ENCODE measurements at regions not wholly inside any gene's neighbourhood (a gene's known extent, or its start where the extent isn't known, plus 50 kb on each side); places are given as distances from the start of the nearest gene placed in this dataset.
"Not testable (repeated sequence)": the region's sequence is repeated elsewhere in the genome, so short reads cannot be mapped to it uniquely, and the experiment has no call there.

- H3K27ac ChIP-seq: peak overlapping the region; percentile 11
- no peaks in the 10 kb centered on the region for H3K36me3 ChIP-seq (ENCODE audit: insufficient read depth in 1 of 2, low read depth in 1 of 2)
- H3K27me3 ChIP-seq (ENCODE audit: insufficient read depth in 3 of 3, low read length in 2 of 3): no peaks in the 10 kb centered on the region
- 35 to 40% (median 35%) methylated on average over 5 of the region's 5 CpGs for WGBS, 3 donors
- ATAC-seq: peak in 2 of 4 donors; percentile 4 to 29
- H3K9me3 ChIP-seq: no peaks in the 10 kb centered on the region
- peaks cover 9% of the 10 kb centered on the region for H3K4me1 ChIP-seq
- H3K4me3 ChIP-seq: peak overlapping the region; percentile 47
- DNase-seq: no peak
- no peak for TF ChIP-seq CTCF (IDR thresholded peaks at IDR 0.05)
- intact Hi-C loops (cut with DNase I): loop anchor here (2.0 kb wide), 1 partner anchor 126 kb away; no protein-coding TSS in a partner anchor
Measured at GRCh38 chr5:99033014-99033900, 104.5 kb upstream of the CHD1 start.

DNA sequence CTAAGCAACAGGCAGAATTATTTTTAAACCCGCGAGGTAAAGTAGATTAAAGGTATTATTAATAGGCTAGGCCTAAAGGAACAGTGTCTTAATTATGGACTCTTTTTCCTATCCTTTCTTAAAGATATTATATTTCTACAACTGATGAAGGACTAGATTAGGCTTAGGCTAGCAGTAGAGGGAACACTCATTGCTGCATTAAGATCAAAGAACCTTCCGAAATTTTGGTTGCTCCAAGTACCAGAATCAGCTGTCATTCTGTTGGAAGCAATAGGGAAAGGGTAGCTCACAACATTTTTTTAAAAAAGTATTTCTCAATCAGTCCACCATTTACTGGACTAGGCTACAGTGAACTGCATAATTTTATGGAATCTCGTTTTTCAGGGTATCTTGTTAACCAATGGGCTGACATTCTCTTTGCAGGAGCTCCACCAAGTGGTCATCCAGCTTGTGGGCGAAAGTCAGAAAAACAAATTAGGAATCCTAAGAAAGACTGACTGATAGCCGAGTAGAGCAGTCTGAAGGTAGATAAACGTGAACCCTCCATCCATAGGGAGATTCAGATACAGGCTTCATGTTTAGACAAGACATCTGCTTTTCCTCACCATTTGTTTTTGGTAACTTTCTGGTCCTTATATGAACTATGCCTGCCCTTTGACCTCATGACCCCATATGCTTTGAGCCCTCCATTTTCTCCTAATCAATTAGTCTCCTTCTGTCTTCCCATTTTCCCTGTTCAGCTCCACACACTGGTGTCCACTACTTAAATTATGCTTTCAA is 103.6 kb upstream of the CHD1 start:
- intact Hi-C loops (cut with DNase I): loop anchor here (2.0 kb wide), 1 partner anchor 126 kb away; no protein-coding TSS in a partner anchor
- no peak overlapping the region for H3K27ac ChIP-seq
- peak; percentile 80 for TF ChIP-seq CTCF (IDR thresholded peaks at IDR 0.05)
- H3K27me3 ChIP-seq (ENCODE audit: insufficient read depth in 3 of 3, low read length in 2 of 3): no peaks in the 10 kb centered on the region
- DNase-seq (peak in 1 of 2 donors; percentile 23), ATAC-seq (peak; percentile 57 to 87 (median 74))
- H3K36me3 ChIP-seq (ENCODE audit: insufficient read depth in 1 of 2, low read depth in 1 of 2): no peaks in the 10 kb centered on the region
- 34 to 38% (median 38%) methylated on average over 7 of the region's 7 CpGs for WGBS, 3 donors
- H3K9me3 ChIP-seq: no peaks in the 10 kb centered on the region
- H3K4me3 ChIP-seq: peak overlapping the region; percentile 47
- peaks cover 9% of the 10 kb centered on the region for H3K4me1 ChIP-seq

GRCh38 chr5:99030906-99031440 is 102.2 kb upstream of the CHD1 start:
- no peak overlapping the region for H3K4me3 ChIP-seq
- intact Hi-C loops (cut with DNase I): no loop called here
- no peak for DNase-seq
- H3K36me3 ChIP-seq (ENCODE audit: insufficient read depth in 1 of 2, low read depth in 1 of 2): no peaks in the 10 kb centered on the region
- ATAC-seq: no peak
- H3K9me3 ChIP-seq: no peaks in the 10 kb centered on the region
- H3K27ac ChIP-seq: no peak overlapping the region
- H3K4me1 ChIP-seq: peaks cover 9% of the 10 kb centered on the region
- H3K27me3 ChIP-seq (ENCODE audit: insufficient read depth in 3 of 3, low read length in 2 of 3): no peaks in the 10 kb centered on the region
- TF ChIP-seq CTCF (IDR thresholded peaks at IDR 0.05): no peak

DNA sequence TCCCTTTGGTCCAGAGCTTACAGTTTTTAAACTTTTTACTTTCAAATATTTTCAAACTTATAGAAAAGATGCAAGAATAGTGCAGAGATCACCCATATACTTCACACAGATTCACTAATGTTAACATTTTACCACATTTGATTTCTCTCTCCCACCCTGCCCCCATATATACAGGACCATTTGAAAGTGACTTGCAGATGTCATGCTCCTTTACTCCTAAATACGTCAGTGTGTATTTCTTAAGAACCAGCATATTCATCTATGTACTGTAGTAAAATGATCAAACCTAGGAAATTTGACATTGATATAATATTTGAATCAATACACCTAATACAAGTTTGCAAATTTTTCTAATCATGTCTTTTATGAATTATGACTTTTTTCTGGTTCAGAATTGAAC is 100.4 kb upstream of the CHD1 start:
- H3K27ac ChIP-seq: no peak overlapping the region
- WGBS, 3 donors: 94 to 100% (median 95%) methylated on average over 1 of the region's 1 CpG
- intact Hi-C loops (cut with DNase I): no loop called here
- no peaks in the 10 kb centered on the region for H3K27me3 ChIP-seq (ENCODE audit: insufficient read depth in 3 of 3, low read length in 2 of 3)
- H3K36me3 ChIP-seq (ENCODE audit: insufficient read depth in 1 of 2, low read depth in 1 of 2): no peaks in the 10 kb centered on the region
- H3K4me3 ChIP-seq: no peak overlapping the region
- H3K4me1 ChIP-seq: peaks cover 9% of the 10 kb centered on the region
- TF ChIP-seq CTCF (IDR thresholded peaks at IDR 0.05): no peak
- ATAC-seq: no peak
- no peak for DNase-seq
- H3K9me3 ChIP-seq: no peaks in the 10 kb centered on the region

DNA sequence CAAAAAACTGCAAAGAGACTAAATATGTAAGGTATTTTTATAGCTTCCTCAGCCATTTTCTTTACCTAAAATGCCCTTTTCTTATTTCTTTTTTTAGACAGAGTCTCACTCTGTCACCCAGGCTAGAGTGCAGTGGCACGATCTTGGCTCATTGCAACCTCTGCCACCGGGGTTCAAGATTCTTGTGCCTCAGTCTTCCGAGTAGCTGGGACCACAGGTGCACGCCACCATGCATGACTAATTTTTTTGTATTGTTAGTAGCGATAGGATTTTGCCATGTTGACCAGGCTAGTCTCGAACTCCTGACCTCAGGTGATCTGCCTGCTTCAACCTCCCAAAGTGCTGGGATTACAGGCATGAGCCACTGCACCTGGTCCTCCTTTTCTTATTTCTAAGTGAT is 99.4 kb upstream of the CHD1 start:
- H3K9me3 ChIP-seq; H3K27ac ChIP-seq; ATAC-seq; H3K4me3 ChIP-seq; H3K27me3 ChIP-seq (ENCODE audit: insufficient read depth in 3 of 3, low read length in 2 of 3); H3K4me1 ChIP-seq; intact Hi-C loops (cut with DNase I); H3K36me3 ChIP-seq (ENCODE audit: insufficient read depth in 1 of 2, low read depth in 1 of 2); DNase-seq: not testable (repeated sequence)
- WGBS, 3 donors: 74 to 90% (median 78%) methylated on average over 6 of the region's 6 CpGs
